ENCODE measurements at regions not wholly inside any gene's neighbourhood (a gene's known extent, or its start where the extent isn't known, plus 50 kb on each side); places are given as distances from the start of the nearest gene placed in this dataset.
"Not testable (repeated sequence)": the region's sequence is repeated elsewhere in the genome, so short reads cannot be mapped to it uniquely, and the experiment has no call there.

DNA sequence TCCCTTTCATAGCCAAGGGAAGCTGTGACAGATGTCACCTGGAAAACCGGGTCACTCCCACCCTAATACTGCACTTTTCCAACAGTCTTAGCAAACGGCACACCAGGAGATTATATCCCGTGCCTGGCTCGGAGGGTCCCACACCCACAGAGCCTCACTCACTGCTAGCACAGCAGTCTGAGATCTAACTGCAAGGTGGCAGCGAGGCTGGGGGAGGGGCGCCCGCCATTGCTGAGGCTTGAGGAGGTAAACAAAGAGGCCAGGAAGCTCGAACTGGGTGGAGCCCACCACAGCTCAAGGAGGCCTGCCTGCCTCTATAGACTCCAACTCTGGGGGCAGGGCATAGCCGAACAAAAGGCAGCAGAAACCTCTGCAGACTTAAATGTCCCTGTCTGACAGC, 199.2 kb downstream of the TMEM47 start:
- TF ChIP-seq, protein P1, sequence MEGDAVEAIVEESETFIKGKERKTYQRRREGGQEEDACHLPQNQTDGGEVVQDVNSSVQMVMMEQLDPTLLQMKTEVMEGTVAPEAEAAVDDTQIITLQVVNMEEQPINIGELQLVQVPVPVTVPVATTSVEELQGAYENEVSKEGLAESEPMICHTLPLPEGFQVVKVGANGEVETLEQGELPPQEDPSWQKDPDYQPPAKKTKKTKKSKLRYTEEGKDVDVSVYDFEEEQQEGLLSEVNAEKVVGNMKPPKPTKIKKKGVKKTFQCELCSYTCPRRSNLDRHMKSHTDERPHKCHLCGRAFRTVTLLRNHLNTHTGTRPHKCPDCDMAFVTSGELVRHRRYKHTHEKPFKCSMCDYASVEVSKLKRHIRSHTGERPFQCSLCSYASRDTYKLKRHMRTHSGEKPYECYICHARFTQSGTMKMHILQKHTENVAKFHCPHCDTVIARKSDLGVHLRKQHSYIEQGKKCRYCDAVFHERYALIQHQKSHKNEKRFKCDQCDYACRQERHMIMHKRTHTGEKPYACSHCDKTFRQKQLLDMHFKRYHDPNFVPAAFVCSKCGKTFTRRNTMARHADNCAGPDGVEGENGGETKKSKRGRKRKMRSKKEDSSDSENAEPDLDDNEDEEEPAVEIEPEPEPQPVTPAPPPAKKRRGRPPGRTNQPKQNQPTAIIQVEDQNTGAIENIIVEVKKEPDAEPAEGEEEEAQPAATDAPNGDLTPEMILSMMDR (conservative IDR thresholded peaks at IDR 0.05; ENCODE audit: low read length): not testable (repeated sequence)
- TF ChIP-seq EZH2phosphoT487 (IDR thresholded peaks at IDR 0.05; ENCODE audit: borderline replicate concordance, low read depth, low read length): not testable (repeated sequence)

All from OCI-LY7 (cell line).